ENCODE measurements at regions not wholly inside any gene's neighbourhood (a gene's known extent, or its start where the extent isn't known, plus 50 kb on each side); places are given as distances from the start of the nearest gene placed in this dataset.

- DNase-seq (ENCODE audit: low spot score), result no peak
- no peak for TF ChIP-seq CTCF (IDR thresholded peaks at IDR 0.05)
- no peak for ATAC-seq (ENCODE audit: low FRiP score)
These were observed 50.7 kb upstream of the TNFRSF21 start for GRCh38 chr6:47360388-47360787.

GRCh38 chr6:47362857-47363461 is 53.3 kb upstream of the TNFRSF21 start:
- DNase-seq (ENCODE audit: low spot score) (no peak), ATAC-seq (ENCODE audit: low FRiP score) (no peak)
- no peak for TF ChIP-seq CTCF (IDR thresholded peaks at IDR 0.05)

GRCh38 chr6:47363736-47364135 is 54.0 kb upstream of the TNFRSF21 start:
- ATAC-seq (ENCODE audit: low FRiP score) (no peak), DNase-seq (ENCODE audit: low spot score) (no peak)
- no peak for TF ChIP-seq CTCF (IDR thresholded peaks at IDR 0.05)

- no peak for ATAC-seq (ENCODE audit: low FRiP score)
- DNase-seq (ENCODE audit: low spot score), result no peak
- no peak for TF ChIP-seq CTCF (IDR thresholded peaks at IDR 0.05)
These were observed 56.7 kb upstream of the TNFRSF21 start for GRCh38 chr6:47366335-47366890.

GRCh38 chr6:47371139-47371869 is 61.6 kb upstream of the TNFRSF21 start:
- ATAC-seq (ENCODE audit: low FRiP score) (no peak), DNase-seq (ENCODE audit: low spot score) (no peak)
- TF ChIP-seq CTCF (IDR thresholded peaks at IDR 0.05), result no peak

- no peak for DNase-seq (ENCODE audit: low spot score)
- no peak for ATAC-seq (ENCODE audit: low FRiP score)
- TF ChIP-seq CTCF (IDR thresholded peaks at IDR 0.05), result no peak
These were observed 62.2 kb upstream of the TNFRSF21 start for GRCh38 chr6:47371870-47372255.

- ATAC-seq (ENCODE audit: low FRiP score), result no peak
- DNase-seq (ENCODE audit: low spot score), result no peak
- no peak for TF ChIP-seq CTCF (IDR thresholded peaks at IDR 0.05)
These were observed 62.6 kb upstream of the TNFRSF21 start for GRCh38 chr6:47372318-47372717.

Measured in omental fat pad (tissue), 3 donors.